Anterior cingulate cortex (tissue), 58 donors: ENCODE measurements at regions not wholly inside any gene's neighbourhood (a gene's known extent, or its start where the extent isn't known, plus 50 kb on each side); places are given as distances from the start of the nearest gene placed in this dataset.
"Not testable (repeated sequence)": the region's sequence is repeated elsewhere in the genome, so short reads cannot be mapped to it uniquely, and the experiment has no call there.

ENCODE experiments used
- DNase-seq, 58 donors: peaks; one replicate each; lab custom pipeline; 2025; lab: John Stamatoyannopoulos, UW

DNA sequence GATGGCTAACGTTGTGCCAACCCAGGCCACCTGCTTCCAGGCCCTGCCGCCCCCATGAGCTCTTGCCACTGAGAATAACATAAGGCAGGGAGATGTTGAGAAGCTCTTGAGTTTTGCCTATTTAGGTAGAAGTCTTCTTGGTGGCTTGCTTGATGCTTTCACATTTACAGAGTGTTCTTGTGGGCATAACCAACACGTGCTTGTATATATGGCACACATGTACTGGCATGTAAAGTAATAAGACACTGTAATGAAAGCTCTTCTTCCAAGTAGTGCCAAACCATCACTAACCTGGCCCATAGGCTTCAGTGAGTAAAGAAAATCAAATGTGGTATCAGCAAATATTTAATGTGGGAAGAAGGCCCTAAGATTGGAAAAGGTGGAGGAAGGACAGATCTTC lies 146.9 kb upstream of the CITED2 start:
- DNase-seq, result no peak

DNA sequence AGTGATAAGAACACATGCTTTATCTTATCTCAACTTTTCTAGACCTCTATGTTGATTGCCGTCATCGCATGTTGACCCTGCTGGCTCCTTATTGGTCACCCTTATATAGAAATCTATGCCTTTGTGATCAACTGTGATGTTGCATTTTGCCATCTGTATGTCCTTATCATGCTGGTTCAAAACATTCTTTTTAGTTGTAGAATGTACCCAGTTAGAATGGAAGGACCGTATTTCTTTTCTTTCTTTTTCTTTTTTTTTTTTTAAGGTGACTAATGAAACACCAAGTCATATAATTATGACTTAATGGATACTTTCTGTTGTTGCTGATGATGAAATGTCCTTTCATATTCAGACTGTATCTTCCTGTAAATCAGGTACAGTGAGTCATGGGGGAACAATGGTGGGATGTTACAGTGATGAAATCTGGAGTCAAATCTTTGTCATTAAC lies 145.9 kb upstream of the CITED2 start:
- DNase-seq, result no peak

DNA sequence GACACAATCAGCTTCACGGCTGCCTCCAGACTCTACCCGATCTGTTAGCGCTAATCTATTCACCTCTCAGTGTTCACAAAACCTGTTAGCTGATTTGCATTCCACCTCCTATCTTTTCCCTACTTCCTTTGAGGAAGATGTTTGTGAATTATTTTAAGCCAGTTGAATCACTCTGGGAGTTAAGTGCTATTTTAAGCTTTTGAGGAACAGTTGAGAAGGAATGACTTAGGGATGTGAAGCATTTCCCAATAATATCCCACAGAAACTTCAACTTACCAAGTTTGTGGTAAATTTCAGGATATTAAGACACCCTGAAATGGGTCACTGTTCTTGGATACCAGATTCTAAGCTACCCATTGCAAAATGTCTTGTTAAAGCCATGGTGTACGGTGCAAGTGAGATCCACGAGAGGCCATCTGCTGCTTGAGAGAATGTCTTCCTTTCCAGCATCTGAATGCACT lies 145.2 kb upstream of the CITED2 start:
- DNase-seq, result peak in 3 of 58 donors; percentile 4 to 39 (median 11)

DNA sequence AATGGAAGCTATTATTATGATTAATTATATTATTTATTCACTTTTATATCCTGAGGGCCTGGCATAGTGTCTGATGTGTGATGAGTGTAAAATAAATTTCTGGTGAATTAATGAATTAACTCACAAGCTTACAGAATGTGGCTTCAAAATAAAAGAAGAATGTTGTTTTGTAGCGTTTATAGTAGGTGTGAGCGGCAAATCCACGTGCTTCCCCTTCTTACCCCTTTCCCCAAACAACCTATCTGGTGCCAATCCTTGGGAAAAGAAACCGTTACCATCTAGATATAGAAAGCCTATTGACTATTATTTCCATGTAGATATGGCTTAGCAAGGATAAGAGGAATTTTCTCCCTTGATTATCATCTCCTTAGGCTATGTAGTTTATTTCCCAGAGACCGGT lies 144.6 kb upstream of the CITED2 start:
- no peak for DNase-seq

DNA sequence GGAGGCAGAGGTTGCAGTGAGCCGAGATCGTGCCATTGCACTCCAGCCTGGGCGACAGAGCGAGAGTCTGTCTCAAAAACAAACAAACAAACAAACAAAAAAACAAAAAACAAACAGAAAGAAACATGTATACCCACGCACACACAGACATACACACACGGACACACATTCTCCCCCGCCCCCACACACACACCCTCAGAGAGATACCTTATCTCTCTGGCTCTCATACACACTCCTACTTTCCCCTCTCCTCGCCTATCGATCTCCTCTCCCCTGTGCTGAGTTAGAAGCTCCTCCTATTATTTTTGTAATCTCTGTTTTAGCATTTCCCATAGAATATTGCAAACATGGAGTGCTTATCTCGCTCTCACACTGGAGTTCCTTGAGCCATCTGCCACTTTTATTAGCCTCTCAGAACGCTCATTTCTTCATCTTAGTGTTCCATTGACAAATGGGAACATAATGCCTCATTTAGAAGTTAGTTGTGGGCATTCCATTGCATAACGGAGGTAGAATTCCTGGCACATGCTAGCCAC lies 144.2 kb upstream of the CITED2 start:
- DNase-seq, result no peak

DNA sequence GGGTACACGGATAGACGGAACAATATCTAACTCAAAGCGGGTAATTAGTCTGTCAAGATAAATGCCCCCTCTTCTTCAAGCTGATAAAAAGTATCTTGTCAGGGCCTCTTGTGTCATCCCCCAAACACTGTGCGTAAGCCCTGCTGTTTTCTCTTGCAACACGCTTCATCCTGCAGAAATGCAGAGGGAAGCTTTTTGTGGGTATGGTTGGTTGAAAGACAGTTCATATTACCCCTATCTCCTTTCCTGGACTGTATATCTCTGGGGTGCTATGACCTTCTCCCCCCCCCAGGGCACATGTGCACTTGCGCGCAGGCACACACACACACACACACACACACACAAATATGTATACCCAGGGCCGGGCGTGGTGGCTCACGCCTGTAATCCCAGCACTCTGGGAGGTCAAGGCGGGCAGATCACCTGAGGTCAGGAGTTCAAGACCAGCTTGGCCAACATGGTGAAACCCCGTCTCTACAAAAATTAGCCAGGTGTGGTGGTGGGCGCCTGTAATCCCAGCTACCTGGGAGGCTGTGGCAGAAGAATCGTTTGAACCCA lies 143.6 kb upstream of the CITED2 start:
- DNase-seq, result not testable (repeated sequence)

DNA sequence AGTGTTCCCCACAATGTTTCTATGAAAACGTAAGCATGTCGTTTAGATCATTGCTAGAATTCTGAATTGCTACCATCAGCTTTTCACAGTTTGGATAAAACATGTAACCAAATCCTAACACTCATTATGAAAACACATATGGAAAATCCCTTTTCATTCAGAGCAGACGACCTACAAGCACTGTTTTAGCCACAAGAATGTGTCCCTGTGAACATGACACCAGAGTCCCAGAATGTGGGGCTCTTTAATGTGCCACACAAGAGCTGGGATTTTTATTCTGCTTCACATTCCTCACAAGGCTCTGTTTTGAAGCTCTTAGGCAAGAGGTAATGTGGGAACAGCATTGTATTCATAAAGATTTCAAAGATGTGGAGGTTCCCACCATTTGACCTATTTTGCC lies 141.1 kb upstream of the CITED2 start:
- no peak for DNase-seq

DNA sequence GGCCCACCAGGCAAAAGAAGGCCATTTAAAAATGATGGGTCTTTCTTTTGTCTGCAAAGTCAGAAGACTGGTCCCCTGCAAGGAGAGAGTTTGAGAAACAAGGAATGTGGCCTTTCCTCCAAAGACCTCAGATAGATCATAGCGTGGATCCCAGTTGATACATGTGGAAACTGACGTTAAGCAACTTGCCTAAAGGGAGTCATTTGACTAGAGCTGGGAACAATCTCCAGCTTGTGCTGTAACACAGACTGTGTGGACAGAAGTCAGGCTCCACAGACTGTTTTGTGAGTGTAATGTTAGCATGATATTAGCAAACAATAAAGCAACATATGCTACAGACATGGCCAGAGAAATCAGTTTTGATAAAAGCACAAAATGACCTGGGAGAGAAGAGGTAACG lies 140.4 kb upstream of the CITED2 start:
- DNase-seq, result no peak

DNA sequence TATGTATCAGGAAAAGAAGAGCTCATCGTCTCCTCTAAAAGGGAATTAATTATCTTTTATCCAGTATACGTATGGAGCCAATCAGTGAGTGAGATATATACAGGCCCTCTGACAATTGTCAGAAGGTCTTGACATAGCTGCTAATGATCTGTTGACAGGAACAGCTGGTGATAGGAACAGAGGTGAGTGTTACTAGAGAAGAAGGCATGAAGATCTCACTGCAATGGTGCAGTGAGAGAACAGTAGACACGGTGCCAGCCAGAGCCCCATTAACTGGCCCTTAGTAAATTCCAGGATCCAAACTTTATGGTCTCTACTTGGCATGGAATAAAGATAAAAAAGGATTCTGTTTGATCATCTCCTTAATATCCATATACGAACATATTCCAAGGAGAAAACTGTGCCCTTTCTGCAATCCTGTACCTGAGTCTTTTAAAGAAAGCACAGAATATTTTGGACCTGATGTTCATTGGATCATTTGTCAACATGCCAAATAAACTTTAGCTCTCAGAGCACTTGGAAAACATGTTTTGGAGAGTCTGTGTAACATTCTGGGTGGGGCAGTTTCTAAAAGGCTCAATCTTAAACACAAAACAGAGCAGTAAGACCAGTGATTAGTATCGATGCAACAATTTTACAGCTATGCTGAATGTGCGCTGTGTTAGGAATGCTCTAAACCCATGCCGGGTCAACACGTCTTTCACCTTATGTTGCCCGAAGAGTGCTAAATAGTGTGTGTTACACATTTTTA lies 135.8 kb upstream of the CITED2 start:
- DNase-seq, result no peak

DNA sequence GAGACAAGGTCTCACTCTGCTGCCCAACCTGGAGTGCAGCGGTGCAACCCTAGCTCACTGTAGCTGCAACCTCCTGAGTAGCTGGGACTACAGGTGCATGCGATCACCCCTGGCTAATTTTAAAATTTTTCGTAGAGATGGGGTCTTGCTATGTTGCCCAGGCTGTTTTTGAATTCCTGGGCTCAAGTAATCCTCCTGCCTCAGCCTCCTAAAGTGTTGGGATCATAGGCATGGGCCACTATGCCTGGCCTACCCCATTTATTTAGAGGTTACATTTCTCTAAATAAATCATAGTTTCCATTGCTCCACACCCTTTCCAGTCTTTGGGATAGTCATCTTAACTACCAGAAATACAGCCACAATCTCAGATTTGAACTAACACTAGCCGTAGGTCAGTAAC lies 134.7 kb upstream of the CITED2 start:
- no peak for DNase-seq

DNA sequence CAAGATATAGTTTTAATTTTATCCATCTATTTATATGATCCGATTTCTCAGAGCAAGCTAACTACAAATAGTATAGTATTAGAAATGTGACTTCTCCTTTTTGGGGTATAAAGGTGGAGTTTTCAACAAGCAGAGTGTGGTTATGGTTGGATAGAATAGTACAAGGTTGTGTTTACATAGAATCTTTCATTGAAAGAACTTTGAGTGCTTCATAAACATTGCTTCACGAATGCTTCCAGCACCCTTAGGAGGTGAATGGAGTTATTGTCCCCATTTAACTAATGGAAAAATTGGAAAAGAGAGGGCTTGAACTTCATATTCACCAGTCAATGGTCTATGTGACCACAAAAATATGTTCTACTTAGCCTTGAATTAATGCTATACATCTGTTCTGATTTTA lies 134.1 kb upstream of the CITED2 start:
- no peak for DNase-seq

DNA sequence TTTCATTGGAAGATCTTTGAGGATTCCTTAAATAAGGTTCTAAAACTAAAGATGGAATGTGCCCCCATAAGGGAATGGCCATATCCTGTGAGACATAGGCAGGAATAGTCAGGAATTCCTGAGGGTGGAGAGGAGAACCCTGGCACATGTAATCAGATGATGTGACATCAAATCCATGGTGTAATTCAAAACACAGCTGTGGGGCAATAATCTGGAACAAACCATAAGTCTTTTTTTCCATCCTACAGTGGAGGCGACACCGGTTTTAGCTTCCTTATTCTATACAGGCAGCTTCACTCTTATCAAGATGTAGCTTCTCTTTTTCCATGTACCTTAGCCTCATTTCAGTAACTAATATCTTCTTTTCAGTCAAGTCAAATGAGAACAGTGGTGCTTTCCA lies 133.6 kb upstream of the CITED2 start:
- DNase-seq, result no peak

DNA sequence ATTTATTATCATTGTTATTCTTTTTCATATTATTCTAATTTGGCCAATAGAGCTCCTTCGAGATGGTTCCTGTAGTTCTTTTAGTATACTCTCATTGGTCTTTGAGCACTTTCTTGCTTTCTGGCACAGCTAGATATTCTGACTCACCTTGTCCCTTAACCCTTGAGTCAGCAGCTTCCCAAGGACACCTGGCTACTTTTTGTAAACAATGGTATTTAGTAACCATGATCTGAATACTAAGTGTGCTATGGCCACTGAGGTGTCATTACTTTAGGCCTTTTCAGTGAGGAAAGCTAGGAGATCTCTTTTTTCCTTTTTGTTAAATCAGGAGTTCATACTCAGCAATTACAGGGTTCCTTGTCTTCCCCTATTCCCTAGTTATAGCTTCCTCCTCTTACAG lies 126.5 kb upstream of the CITED2 start:
- DNase-seq, result no peak

DNA sequence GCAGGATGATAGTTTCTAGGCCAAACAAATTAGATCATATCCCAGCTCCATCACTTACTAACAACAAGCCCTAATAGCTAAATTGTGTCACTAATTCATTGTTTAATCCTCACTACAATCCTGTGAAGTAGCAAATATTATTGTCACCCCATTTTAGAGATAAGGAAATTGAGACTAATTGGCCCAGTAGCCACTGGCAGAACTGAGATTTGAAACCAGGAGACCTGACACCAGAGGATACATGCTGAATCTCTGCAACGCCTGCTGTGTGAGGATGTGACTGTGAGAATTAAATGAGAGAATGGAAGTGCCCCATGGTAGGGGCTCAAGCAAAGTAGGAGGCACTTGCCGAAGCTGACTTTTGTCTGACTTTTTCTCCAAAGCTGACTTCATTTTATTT lies 124.3 kb upstream of the CITED2 start:
- no peak for DNase-seq

DNA sequence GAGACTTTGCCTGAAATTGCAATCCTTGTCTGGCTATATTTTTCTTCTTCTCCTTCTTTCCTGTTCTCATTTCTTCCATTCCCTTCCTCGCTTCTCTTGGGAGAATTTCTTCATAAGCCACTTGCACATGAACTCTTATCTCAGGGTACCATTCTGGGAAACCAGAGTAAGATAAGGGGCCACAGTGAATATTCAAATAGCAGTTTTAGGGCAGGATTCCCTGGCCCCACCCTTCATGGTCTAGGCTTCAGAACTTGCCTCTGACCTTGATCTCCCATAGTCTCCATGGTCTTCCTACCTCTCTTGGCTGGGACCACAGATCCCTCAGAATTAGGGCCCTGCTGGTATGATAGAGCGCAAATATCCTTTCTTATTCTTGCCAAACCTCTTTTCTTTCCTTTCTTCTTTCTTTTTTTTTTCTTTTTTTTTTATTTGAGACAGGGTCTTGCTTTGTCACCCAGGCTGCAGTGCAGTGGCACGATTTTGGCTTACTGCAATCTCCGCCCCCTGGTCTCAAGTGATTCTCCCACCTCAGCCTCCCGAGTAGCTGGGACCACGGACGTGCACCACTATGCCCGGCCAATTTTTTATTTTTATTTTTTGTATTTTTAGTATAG lies 123.0 kb upstream of the CITED2 start:
- DNase-seq, result no peak

DNA sequence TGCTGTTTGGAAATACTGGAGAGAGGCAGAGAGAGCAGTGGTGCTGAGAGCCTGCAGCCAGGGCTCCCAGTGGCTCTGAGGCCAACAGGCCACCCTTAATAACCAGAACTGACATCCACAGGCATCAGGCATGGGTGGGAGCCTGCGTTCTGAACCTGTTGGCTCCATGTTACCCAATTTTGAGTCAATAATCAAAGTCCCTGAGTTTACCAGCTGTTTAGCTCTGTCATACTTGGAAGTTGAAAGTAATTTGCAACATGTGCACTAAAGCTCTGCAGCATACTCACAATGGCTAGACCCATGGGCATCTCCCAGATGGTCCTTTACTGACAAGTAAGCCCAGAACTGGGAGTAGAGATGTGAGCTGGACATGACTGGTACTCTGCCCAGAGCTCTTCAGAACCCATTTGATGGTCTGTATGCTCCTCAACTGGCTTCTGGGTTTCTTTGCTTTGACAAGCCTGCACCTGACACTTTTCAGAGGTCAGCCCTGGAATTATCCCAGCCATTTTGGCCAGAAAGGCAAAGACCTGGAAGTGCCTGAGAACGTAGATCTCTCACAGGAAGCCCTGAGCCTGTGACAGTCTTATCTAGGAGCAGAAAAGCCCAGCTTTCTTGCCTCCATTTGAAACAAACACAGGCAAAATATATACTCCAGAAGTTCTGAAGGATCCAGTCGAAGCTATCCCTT lies 122.4 kb upstream of the CITED2 start:
- no peak for DNase-seq

DNA sequence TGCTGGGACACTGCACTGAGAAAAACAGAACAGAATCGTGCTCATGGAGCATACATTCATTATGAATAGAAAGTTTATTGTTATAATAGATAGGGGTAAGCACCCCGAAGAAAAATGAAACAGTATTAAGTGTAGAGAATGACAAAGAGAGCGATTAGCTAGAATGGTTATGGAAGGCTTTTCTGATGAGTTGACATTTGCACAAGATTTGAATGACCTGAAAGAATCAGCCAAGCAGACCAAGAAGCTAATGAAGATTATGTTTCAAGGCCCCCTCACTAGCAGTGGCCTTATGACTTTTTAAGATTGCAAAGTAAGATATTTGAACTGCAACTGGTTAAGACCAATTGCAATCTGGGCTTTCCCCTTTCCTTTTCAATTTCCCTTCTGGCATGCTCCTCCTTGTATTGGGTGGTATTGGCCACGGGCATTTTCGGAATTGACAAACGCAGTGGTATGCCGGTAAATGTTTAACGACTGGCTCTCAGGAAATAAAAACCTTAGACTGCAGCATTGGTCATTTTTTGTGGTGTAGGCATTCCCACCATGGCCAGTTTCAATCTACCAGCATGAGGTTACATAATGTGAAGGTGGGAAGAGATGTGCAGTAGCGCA lies 120.0 kb upstream of the CITED2 start:
- DNase-seq, result no peak

DNA sequence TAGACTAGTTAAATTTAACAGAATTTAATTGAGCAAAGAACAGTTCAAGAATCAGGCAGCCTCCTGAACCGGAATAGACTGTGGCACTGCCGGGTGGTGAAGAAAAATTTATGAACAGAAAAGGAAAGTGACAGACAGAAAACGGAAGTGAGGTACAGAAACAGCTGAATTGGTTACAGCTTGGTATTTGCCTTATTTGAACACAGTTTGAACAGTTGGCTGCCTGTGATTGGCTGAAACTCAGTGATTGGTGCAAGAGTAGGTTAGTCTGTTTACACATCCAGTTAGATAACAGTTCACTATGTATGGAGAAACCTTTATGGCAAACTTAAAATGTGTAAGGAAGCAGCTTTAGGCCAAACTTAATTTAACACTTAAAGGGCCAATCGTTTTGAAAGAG lies 116.0 kb upstream of the CITED2 start:
- no peak for DNase-seq

DNA sequence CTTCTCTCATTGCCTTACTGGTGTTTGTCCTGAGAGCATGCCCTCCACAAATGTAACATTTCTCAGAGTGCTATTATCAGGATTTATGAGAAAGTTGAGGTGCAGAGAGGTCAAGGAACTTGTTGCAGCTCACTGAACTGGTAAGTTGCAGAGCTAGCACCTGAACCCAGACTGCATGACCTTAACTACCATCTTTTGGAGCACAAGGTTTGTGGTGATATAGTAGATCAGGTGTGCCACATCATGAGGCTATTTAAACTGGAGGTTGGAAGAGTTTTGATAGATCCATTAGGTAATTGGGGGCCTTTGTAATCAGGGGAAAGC lies 112.0 kb upstream of the CITED2 start:
- DNase-seq, result no peak

DNA sequence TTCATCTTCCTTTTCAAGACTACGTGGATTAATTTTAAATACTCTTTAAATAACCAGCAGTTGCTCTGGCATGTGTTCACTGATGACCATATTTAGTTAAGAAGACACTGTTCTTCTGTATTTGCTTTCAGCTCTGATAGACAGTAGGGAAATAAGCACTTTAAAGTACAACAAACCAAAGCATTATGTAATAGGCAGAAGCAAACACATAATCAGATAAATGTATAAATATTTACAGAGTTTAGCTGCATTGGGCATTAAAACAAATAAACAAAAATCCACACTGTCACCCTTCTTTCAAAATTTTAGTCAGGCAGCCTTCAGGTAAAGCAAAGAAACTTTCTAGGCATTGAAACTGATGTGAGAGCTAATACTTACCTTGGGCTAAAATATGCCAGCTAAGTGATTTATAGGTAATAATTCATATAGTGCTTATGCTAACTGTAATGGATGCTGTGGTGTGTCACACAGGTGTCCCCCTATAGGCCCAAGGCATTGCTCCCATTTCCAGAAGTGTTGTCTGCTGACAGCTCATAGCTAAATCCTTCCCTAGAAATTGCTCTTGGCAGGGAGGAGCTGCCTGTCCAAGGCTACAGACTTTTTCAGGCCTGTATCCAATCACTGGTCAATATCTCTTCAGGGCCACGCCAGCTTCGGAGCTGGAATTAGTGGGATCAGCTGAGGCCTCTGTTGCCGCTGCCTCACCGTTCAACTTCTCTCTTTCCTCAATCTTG lies 111.5 kb upstream of the CITED2 start:
- DNase-seq, result no peak
